Heart left ventricle (tissue), 16 donors: ENCODE measurements at regions not wholly inside any gene's neighbourhood (a gene's known extent, or its start where the extent isn't known, plus 50 kb on each side); places are given as distances from the start of the nearest gene placed in this dataset.

Experiments
- ATAC-seq, 4 donors: fragments of 200-7000 bp; cut with Tn5 transposase; one replicate each; pipeline ENCODE4 v1.9.1; 2020 to 2022; ENCODE audit warnings: moderate library complexity in 4 of 4, mild to moderate bottlenecking in 3 of 4, moderate number of reproducible peaks in 1 of 4
- DNase-seq, 5 donors: peaks; one replicate each; pipeline ENCODE4 v3.0.0-alpha.2; 2020
- H3K27ac ChIP-seq, 12 donors: fragments of 200-600 bp; sonication (generic) in 4 of 12; one replicate each; pipeline versions ENCODE4 v1.5.0 to v1.8.0; 2016 to 2022; ENCODE audit warnings: mild to moderate bottlenecking in 2 of 12
- H3K27me3 ChIP-seq, 9 donors: fragments of 200-600 bp; sonication (generic) in 2 of 9; one replicate each; pipeline versions ENCODE4 v1.5.1 to v1.8.0; 2016 to 2022; ENCODE audit warnings: mild to moderate bottlenecking in 3 of 9
- H3K36me3 ChIP-seq, 9 donors: fragments of 200-600 bp; sonication (generic) in 2 of 9; one replicate each; pipeline versions ENCODE4 v1.5.0 to v1.8.0; 2018 to 2022; ENCODE audit warnings: mild to moderate bottlenecking in 2 of 9
- H3K4me1 ChIP-seq, 12 donors: fragments of 200-600 bp; sonication (generic) in 4 of 12; one replicate each; pipeline versions ENCODE4 v1.5.0 to v1.8.0; 2016 to 2022; ENCODE audit warnings: mild to moderate bottlenecking in 3 of 12
- H3K4me3 ChIP-seq, 12 donors: fragments of 200-600 bp; sonication (generic) in 4 of 12; one replicate each; pipeline versions ENCODE4 v1.5.0 to v1.8.0; 2017 to 2022; ENCODE audit warnings: mild to moderate bottlenecking in 9 of 12, moderate library complexity in 4 of 12
- H3K9me3 ChIP-seq, 12 donors: fragments of 200-600 bp; sonication (generic) in 4 of 12; one replicate each; pipeline versions ENCODE4 v1.5.0 to v1.8.0; 2016 to 2022; ENCODE audit warnings: mild to moderate bottlenecking in 1 of 12
- POLR2A ChIP-seq, 2 donors: fragments of 450-650 bp; IDR thresholded peaks; one replicate each; pipeline ENCODE4 v1.6.1; 2017; ENCODE audit warnings: antibody characterized with exemption in 2 of 2, mild to moderate bottlenecking in 2 of 2, moderate library complexity in 2 of 2
- WGBS, 4 donors: extraction: QIAGEN DNeasy Blood & Tissue Kit in 2 of 4; methylation state at CpG; one replicate each; pipeline versions ENCODE4 v1.1.5 to v1.1.7; 2013 to 2018; 5-methylcytosine and 5-hydroxymethylcytosine counted together
- intact Hi-C, 10 donors: fragments of 100-400 bp; cut with DNase I; formaldehyde crosslinking; loops; one replicate each; pipeline versions ENCODE4 v1.11.1 to v1.14.2; 2022
- TF ChIP-seq, protein P1 (sequence below), 12 donors: fragments of 200-600 bp; sonication (generic) in 4 of 12; IDR thresholded peaks; one replicate each; pipeline versions ENCODE4 v1.5.0 to v1.8.0; 2018 to 2022; ENCODE audit warnings: antibody characterized with exemption in 12 of 12, mild to moderate bottlenecking in 5 of 12
- donor health status: ischemic (EF 13 %, LVEDD 7.1; RV severe dilation, severe dysfunction).
- donor health status: healthy with polysubstance abuse.
- donor health status: DM: no; HTN: yes; CAD: no.
- donor health status: DM: no; HTN: no; CAD: no.
- donor health status: ischemic (EF 25% LVEDD 6.9; RV normal size, moderate dysfunction).
- donor health status: ischemic (EF 25% LVEDD 5.7; RV mildly dilated, moderate dysfunction).
- donor health status: healthy.
- donor health status: DM: yes; HTN: yes; CAD: no.
- donor health status: ischemic (EF 35%, LVEDD 5.7; RV mildly dilated, moderate dysfunction).
- donor health status: nonischemic (EF 11% LVEDD 7.7; RV severe dilation, severe dysfunction).
- donor health status: DM: yes; HTN: yes; CAD: no.
- donor health status: PGD.
- donor health status: ischemic (EF 29% LVEDD 5.4; RV normal size, mild dysfunction).
- donor health status: nonischemic (EF 23%, LVEDD 6.1; RV moderate dilation, normal function).

GRCh38 chr3:65037861-65038260 is 350.1 kb upstream of the ADAMTS9 start:
- TF ChIP-seq POLR2A (IDR thresholded peaks at IDR 0.05), result no peak
- TF ChIP-seq, protein P1, sequence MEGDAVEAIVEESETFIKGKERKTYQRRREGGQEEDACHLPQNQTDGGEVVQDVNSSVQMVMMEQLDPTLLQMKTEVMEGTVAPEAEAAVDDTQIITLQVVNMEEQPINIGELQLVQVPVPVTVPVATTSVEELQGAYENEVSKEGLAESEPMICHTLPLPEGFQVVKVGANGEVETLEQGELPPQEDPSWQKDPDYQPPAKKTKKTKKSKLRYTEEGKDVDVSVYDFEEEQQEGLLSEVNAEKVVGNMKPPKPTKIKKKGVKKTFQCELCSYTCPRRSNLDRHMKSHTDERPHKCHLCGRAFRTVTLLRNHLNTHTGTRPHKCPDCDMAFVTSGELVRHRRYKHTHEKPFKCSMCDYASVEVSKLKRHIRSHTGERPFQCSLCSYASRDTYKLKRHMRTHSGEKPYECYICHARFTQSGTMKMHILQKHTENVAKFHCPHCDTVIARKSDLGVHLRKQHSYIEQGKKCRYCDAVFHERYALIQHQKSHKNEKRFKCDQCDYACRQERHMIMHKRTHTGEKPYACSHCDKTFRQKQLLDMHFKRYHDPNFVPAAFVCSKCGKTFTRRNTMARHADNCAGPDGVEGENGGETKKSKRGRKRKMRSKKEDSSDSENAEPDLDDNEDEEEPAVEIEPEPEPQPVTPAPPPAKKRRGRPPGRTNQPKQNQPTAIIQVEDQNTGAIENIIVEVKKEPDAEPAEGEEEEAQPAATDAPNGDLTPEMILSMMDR (IDR thresholded peaks at IDR 0.05), result no peak
- H3K27ac ChIP-seq, result no peak overlapping the region
- intact Hi-C loops, result no loop called here
- DNase-seq (no peak), ATAC-seq (no peak)
- no peaks in the 10 kb centered on the region for H3K27me3 ChIP-seq
- H3K36me3 ChIP-seq, result no peaks in the 10 kb centered on the region
- H3K4me3 ChIP-seq, result no peak overlapping the region
- 81 to 85% (median 83%) methylated on average over 2 of the region's 2 CpGs for WGBS, 4 donors
- H3K4me1 ChIP-seq, result peaks cover 0 to 8% (median 0%) of the 10 kb centered on the region in 12 donors
- H3K9me3 ChIP-seq, result no peaks in the 10 kb centered on the region

DNA sequence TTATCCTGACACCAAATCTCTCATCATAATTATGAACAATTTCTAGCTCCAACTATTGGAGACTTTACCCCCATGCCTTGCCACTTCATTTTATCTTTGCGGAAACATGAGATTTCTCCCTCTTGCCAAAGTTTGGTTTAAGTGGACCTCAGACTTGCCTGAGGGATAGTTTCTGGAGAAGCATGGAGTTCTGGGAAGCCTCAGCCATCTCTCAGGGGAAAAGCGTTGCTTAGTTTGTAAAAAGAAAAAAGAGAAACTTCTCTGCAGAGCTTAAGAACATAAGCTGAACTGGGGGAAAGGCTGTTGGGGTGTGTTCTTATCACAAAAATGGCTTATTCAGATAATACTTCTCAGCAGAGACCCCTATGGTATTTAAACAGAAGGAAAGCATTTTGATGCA is 347.4 kb upstream of the ADAMTS9 start:
- intact Hi-C loops, result no loop called here
- ATAC-seq, result no peak
- TF ChIP-seq, protein P1 (IDR thresholded peaks at IDR 0.05), result no peak
- TF ChIP-seq POLR2A (IDR thresholded peaks at IDR 0.05), result no peak
- no peaks in the 10 kb centered on the region for H3K27me3 ChIP-seq
- no peaks in the 10 kb centered on the region for H3K9me3 ChIP-seq
- 61 to 82% (median 76%) methylated on average over 2 of the region's 2 CpGs for WGBS, 4 donors
- H3K4me3 ChIP-seq, result no peak overlapping the region
- no peaks in the 10 kb centered on the region for H3K36me3 ChIP-seq
- no peak overlapping the region for H3K27ac ChIP-seq
- H3K4me1 ChIP-seq, result peaks cover 0 to 8% (median 0%) of the 10 kb centered on the region in 12 donors
- DNase-seq, result no peak

DNA sequence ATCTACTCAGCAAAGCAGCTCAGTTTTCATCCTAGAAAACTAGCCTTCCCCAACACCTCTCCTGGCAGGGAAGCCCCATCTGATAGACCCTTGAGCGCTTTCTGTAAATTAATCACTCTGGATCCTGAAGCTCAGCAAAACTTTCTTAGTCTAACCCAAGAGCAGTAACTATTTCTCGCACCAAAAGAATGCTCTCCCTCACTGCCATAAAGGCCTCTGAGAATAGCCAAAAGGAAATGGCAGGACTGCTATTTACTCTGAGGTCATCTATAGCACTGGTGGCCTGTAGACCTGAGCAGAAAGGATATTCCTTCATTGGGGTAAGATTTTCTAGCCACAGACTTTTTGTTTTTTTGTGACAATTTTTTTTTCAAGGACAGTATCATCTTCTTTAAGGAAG is 345.8 kb upstream of the ADAMTS9 start:
- DNase-seq (no peak), ATAC-seq (no peak)
- no peak overlapping the region for H3K27ac ChIP-seq
- no peaks in the 10 kb centered on the region for H3K27me3 ChIP-seq
- H3K4me3 ChIP-seq, result no peak overlapping the region
- no peaks in the 10 kb centered on the region for H3K9me3 ChIP-seq
- peaks cover 0 to 8% (median 0%) of the 10 kb centered on the region in 12 donors for H3K4me1 ChIP-seq
- TF ChIP-seq, protein P1 (IDR thresholded peaks at IDR 0.05), result no peak
- TF ChIP-seq POLR2A (IDR thresholded peaks at IDR 0.05), result no peak
- WGBS, 4 donors, result 72 to 97% (median 83%) methylated on average over 2 of the region's 2 CpGs
- intact Hi-C loops, result loop anchor here in 1 of 10 donors (5.0 kb wide), 1 partner anchor 129 kb away; no protein-coding TSS in a partner anchor
- no peaks in the 10 kb centered on the region for H3K36me3 ChIP-seq

- intact Hi-C loops, result loop anchor here in 1 of 10 donors (5.0 kb wide), 1 partner anchor 131 kb away; no protein-coding TSS in a partner anchor
- WGBS, 4 donors, result 96 to 98% (median 97%) methylated on average over 3 of the region's 3 CpGs
- ATAC-seq, result no peak
Measured at GRCh38 chr3:65030847-65031463, 343.2 kb upstream of the ADAMTS9 start.

More at GRCh38 chr3:65030847-65031463, 343.2 kb upstream of the ADAMTS9 start:
- H3K27ac ChIP-seq, result no peak overlapping the region
- DNase-seq, result no peak
- peaks cover 0 to 7% (median 0%) of the 10 kb centered on the region in 12 donors for H3K4me1 ChIP-seq
- no peak overlapping the region for H3K4me3 ChIP-seq
- H3K9me3 ChIP-seq, result no peaks in the 10 kb centered on the region
- no peaks in the 10 kb centered on the region for H3K36me3 ChIP-seq
- H3K27me3 ChIP-seq, result no peaks in the 10 kb centered on the region
- no peak for TF ChIP-seq POLR2A (IDR thresholded peaks at IDR 0.05)
- TF ChIP-seq, protein P1 (IDR thresholded peaks at IDR 0.05), result no peak
